ENCODE measurements at regions not wholly inside any gene's neighbourhood (a gene's known extent, or its start where the extent isn't known, plus 50 kb on each side); places are given as distances from the start of the nearest gene placed in this dataset.

GRCh38 chr22:48440673-48441552, 1386.8 kb downstream of the BRD1 start:
- TF ChIP-seq EZH2 (IDR thresholded peaks at IDR 0.05): no peak
- no peak for TF ChIP-seq POLR2AphosphoS5 (IDR thresholded peaks at IDR 0.05; ENCODE audit: borderline replicate concordance, low read depth, low read length)
- no peak for TF ChIP-seq FOXP2 (optimal IDR thresholded peaks at IDR 0.05; ENCODE audit: control extremely low read depth, extremely low read length, insufficient read depth)
